ENCODE measurements at regions not wholly inside any gene's neighbourhood (a gene's known extent, or its start where the extent isn't known, plus 50 kb on each side); places are given as distances from the start of the nearest gene placed in this dataset.
"Not testable (repeated sequence)": the region's sequence is repeated elsewhere in the genome, so short reads cannot be mapped to it uniquely, and the experiment has no call there.

GRCh38 chr12:33323823-33324222, 115.8 kb downstream of the SYT10 start:
- no peak for DNase-seq (ENCODE audit: low spot score)

GRCh38 chr12:33322519-33322918, 117.1 kb downstream of the SYT10 start:
- DNase-seq (ENCODE audit: low spot score): no peak

GRCh38 chr12:33317746-33318145, 121.9 kb downstream of the SYT10 start:
- DNase-seq (ENCODE audit: low spot score): no peak

DNA sequence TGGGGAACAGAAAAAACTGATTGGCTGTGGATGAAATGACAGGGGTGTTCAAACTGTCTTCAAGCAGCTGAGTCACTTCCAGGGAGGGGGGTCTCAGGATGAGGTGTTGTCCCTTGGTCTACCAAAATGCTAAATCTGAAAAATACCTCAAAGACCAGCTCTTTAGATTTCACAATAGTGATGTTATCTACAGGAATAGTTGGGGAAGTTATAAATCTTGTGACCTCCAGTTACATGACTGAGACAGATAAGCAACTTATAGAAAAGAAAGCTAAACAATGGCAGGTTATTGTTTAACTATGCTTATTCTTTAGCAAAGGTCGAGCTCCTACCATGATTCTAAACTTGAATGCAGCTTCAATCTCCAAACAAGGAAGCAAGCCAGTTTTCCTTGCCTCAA, 125.4 kb downstream of the SYT10 start:
- DNase-seq (ENCODE audit: low spot score): no peak

DNA sequence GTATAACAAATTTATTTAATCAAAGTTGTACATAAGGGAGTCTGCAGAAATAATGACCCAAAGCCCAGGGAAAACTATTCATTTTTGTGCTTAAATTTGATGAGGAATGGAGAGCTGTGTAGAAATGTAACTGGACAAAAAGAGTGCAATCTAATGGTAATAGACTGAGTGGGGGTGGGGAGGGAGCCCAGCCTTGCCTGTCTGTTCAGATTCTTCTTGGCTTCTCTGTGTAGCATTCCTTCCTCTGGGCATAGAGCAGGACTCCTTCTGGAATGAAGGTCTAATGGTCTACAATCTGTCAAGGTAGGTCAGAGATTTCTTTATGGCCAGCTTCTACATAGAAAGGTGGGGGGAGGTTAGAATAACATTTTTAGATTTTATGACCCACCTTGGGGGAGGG, 126.1 kb downstream of the SYT10 start:
- no peak for DNase-seq (ENCODE audit: low spot score)

DNA sequence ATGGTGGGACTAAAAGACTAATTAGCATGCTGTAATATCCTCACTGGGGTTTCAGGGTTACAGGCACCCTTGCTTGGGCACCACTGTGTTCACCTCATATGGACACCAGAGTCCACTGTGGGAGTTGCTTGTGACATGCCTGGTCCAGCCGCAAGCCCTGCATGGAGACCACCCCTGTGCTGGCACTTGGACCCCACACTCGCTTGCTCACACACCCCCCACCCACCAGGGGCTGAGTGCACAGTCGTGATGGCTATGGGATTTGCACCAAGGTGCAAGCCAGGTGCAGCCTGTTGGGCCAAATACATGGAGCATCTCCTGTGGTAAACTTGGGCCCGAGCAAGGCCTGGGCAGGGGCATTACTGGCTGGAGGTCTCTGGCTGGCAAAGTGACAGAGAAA, 129.1 kb downstream of the SYT10 start:
- DNase-seq (ENCODE audit: low spot score): no peak

DNA sequence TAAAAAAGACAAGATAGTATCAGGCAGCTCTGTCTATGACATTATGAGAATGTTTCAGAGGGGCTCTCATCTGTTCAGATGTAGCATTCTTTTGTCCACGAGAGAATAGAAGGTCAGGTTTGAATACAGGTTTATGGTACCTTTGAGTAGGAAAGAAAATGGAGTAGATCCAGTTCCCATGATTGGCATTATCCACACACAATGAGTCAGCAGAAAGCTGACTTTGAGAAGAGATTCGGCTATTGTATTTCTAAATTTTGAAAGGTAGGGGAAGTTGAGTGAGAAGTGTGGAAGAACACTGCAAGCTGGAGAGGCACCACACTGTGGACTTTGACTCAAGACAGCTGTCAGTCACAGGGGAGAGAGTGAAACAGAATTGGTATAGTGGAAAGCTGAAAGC, 135.4 kb downstream of the SYT10 start:
- DNase-seq (ENCODE audit: low spot score): no peak

DNA sequence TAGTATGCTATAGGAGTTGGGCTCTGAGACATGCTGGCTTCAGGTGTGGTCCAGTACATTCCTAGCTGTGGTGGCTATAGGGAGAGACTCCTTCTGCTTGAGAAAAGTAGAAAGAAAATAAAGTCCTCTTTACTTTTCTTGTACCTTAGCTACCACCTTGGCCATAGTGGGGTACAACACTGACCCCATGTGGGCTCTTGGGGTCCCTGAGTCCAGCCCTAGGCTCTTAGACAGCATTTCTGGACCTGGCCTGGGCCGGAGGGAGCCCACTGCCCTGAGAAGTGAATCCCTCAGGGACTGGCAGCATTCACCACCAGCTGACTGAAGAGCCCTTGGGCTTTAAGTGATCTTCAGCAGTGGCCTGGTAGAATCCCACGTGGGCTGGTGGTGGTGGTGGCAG, 143.1 kb downstream of the SYT10 start:
- no peak for DNase-seq (ENCODE audit: low spot score)

DNA sequence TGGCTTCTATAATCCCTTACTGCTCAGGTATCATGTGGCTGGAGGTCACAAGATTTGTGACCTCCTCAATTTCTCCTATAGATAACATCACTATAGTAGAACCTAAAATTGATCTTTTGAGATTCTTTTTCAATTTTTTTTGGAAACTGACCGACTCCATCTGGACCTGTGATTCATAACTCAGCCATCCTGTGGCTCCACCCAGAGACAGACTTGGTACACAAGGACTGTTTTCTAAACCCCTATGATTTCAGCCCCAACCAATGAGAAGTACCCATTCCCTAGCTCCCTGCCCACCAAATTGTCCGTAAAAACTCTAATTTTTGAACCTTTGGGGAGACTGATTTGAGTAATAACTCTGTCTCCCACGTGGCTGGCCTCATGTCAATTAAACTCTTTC, 148.9 kb downstream of the SYT10 start:
- DNase-seq (ENCODE audit: low spot score): no peak

- DNase-seq (ENCODE audit: low spot score): no peak
These were observed 156.6 kb downstream of the SYT10 start for GRCh38 chr12:33283054-33283453.

GRCh38 chr12:33277376-33277775, 162.2 kb downstream of the SYT10 start:
- no peak for DNase-seq (ENCODE audit: low spot score)

DNA sequence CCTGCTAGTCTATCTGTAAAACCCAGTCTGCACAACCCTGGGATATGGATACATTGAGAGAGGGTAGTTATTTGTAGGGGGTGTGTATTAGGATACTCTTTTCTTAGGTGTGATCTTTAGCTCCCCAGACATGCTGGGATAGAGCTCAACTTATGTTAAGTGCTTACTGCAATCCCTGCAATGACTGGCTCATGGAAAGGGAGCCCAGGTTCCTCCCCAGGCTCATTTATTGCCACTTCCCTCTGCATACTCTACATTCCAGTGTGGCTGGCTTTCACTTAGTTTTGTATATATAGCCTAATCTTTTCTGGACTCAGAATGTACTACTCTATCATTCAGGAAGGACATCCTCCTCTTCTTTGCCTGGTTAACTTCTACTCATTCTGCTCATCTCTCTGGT, 172.0 kb downstream of the SYT10 start:
- no peak for DNase-seq (ENCODE audit: low spot score)

GRCh38 chr12:33265900-33266299, 173.7 kb downstream of the SYT10 start:
- no peak for DNase-seq (ENCODE audit: low spot score)

GRCh38 chr12:33265033-33265731, 174.4 kb downstream of the SYT10 start:
- no peak for DNase-seq (ENCODE audit: low spot score)

GRCh38 chr12:33253178-33253577, 186.4 kb downstream of the SYT10 start:
- DNase-seq (ENCODE audit: low spot score): no peak

DNA sequence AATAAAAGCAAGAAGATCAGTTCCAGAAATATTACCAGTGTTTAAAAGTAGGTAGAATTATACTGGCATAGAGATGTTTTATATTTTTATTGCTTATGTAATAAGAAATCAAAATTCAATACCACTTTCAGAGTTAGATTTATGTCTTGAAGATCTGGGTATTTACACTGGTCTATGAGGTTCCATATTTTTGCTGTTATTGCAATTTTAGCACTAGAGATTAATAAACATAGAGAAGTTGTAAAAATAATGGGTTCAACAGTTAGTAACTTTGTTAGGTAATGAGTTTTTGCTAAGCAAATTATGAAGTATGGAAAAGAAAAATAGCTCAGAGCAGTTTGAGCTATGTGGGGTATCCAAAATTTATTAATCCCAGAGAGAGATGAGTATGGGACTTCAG, 188.1 kb downstream of the SYT10 start:
- no peak for DNase-seq (ENCODE audit: low spot score)

DNA sequence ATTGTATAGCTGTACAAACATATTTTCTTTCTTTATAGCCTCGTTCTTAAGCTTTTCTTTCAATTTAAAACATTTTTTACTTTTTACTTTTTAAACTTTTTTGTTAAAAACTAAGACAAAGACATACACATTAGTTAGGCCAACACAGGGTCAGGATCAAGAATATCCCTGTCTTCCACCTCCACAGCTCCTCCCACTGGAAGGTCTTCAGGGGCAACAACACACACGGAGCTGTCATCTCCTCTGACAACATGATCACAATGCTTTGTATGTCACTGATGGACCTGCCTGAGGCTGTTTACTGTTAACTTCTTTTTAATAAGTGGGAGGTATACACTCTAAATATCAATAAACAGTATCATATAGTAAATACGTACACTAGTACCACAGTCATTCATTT, 191.3 kb downstream of the SYT10 start:
- DNase-seq (ENCODE audit: low spot score): no peak

DNA sequence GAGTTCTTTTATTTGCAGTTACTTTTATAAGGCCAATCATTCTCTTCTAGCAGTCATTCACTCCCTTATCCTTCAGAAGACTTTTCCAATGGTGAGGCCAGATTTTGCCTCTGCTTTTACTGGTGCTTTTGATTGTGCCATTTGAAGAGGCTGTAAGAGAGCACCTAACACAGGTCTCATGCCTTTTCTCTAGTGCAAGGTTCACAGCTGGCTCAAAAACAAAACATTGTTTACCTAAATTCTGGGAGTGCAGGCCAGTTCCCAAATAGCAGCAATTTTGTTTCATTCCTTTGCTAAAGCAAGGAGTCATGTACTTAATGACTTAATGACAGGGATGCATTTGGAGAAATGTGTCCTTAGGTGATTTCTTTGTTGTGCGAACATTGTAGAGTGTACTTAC, 192.0 kb downstream of the SYT10 start:
- no peak for DNase-seq (ENCODE audit: low spot score)

DNA sequence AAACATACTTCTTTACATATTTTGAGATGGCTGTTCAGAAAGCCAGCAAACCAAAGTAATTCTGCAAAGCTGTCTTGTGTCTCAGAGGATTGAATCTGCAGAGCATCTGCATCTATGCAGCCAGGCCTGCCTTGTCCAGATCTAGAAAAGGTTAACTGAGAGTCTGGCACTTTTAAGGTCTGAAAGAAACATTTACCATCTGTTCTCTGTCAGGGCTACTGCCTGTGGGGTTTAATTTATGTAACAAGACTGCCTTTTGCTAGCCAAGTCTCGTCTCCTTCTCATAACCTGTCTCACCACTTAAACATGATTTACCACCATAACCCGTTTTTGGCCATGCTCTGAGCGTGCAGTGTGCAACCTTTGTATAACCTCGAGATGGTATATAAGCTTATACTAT, 194.2 kb downstream of the SYT10 start:
- no peak for DNase-seq (ENCODE audit: low spot score)

DNA sequence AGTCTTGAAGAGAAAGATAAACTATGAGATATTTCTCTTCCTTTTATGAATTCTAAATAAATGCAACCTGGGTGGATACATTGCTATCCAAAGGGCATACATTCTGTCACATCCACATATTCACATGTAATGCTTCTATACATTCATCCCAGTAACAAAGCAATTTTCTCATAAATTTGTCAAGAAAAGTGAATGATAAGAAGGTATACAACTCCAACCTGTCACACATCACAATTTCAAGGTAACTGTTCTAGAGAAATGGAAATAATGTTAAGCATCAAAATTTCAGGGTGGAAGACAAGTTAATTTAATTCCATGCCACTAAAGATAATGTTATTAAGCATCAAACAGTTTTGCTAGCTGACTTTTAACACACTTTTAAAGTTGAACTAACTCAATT, 212.9 kb downstream of the SYT10 start:
- no peak for DNase-seq (ENCODE audit: low spot score)

DNA sequence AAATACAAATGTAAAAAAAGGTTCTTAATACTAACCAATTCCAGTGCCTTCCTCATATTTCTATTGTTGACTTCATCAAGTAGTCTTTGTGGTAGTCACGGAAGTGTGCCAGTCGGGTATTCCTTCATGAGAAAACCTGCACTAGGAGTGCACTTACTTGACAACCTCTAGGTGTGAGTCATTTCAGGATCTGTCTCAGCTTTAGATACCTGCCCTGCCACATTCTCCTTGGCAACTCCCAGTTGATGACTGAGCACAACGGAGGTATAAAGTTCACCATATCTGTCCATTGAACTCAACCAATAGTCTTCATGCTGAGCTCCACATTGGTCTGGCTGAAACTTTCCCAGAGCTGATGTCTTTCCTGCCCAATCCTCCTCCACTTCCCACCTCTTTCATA, 215.7 kb downstream of the SYT10 start:
- no peak for DNase-seq (ENCODE audit: low spot score)

DNA sequence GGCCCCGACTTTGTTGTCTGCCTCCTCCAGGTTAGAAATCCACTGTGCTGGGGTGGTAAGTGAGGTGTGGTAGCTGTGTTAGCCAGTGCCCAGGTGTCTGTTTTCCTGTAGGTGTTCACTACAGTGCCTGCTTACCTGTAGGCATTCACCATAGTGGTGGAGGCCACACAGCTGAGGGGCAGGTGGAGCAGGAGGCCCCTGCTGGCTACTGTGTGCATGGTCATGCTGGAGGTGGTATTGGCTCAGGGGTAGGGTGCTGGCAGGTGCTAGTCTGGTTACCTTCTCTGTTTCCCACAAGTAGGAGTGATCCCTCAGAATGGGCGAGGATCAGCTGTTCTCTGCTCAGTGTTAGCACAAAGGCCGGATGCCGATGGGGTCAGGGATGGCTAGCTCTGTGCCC, 217.3 kb downstream of the SYT10 start:
- no peak for DNase-seq (ENCODE audit: low spot score)

GRCh38 chr12:33205981-33206380, 233.6 kb downstream of the SYT10 start:
- no peak for DNase-seq (ENCODE audit: low spot score)

DNA sequence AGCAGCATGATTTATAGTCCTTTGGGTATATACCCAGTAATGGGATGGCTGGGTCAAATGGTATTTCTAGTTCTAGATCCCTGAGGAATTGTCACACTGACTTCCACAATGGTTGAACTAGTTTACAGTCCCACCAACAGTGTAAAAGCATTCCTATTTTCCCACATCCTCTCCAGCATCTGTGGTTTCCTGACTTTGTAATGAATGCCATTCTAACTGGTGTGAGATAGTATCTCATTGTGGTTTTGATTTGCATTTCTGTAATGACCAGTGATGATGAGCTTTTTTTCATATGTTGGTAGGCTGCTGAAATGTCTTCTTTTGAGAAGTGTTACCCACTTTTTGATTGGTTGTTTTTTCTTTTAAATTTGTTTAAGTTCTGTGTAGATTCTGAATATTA, 245.2 kb downstream of the SYT10 start:
- DNase-seq (ENCODE audit: low spot score): not testable (repeated sequence)

DNA sequence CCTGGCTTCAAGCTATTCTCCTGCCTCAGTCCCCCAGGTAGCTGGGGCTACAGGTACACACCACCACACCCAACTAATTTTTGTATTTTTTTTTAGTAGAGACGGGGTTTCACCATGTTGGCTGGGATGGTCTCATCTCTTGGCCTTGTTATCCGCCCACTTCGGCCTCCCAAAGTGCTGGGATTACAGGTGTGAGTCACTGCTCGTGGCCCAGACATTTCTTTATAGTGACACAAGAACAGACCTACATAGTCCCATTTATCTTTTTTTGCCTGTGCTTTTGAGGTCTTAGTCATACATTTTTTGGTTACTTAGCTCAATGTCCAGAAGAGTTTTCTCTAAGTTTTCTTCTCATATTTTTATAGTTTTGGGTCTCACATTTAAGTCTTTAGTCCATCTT, 247.4 kb downstream of the SYT10 start:
- DNase-seq (ENCODE audit: low spot score): no peak
